Stimulated activated memory B cell treated with anti-CD40 and anti-IgM and Interleukin-4, amounts not matched to agents 10 μg/mL and 1 μg/mL and 100 μg/mL, for 72 hours (primary cell): ENCODE measurements at regions not wholly inside any gene's neighbourhood (a gene's known extent, or its start where the extent isn't known, plus 50 kb on each side); places are given as distances from the start of the nearest gene placed in this dataset.

ENCODE experiments used
- ATAC-seq: fragments of 150-1000 bp; cut with Tn5 transposase; 2 replicates; pipeline ENCODE4 v1.10.0; 2021
- H3K27ac Mint-ChIP-seq: one replicate; pipeline ENCODE4 v1.8.0; 2022; ENCODE audit warnings: mild to moderate bottlenecking, mixed read lengths
- H3K27me3 Mint-ChIP-seq: one replicate; pipeline ENCODE4 v1.8.0; 2022; ENCODE audit warnings: mixed read lengths
- H3K36me3 Mint-ChIP-seq: one replicate; pipeline ENCODE4 v1.8.0; 2022; ENCODE audit warnings: mixed read lengths
- H3K4me1 Mint-ChIP-seq: one replicate; pipeline ENCODE4 v1.8.0; 2022; ENCODE audit warnings: mixed read lengths
- H3K4me3 Mint-ChIP-seq: one replicate; pipeline ENCODE4 v1.8.0; 2022; ENCODE audit warnings: mild to moderate bottlenecking, moderate library complexity, mixed read lengths
- H3K9me3 Mint-ChIP-seq: one replicate; pipeline ENCODE4 v1.8.0; 2022; ENCODE audit warnings: mixed read lengths

GRCh38 chr2:159851941-159852340 lies 53.9 kb upstream of the CD302 start:
- no peak overlapping the region for H3K4me3 Mint-ChIP-seq
- H3K36me3 Mint-ChIP-seq, result peaks cover 89% of the 10 kb centered on the region
- peaks cover 6% of the 10 kb centered on the region for H3K4me1 Mint-ChIP-seq
- H3K27me3 Mint-ChIP-seq, result no peaks in the 10 kb centered on the region
- no peaks in the 10 kb centered on the region for H3K9me3 Mint-ChIP-seq
- H3K27ac Mint-ChIP-seq, result no peak overlapping the region
- ATAC-seq, result no peak

- Mint-ChIP-seq H3K27me3 (no peaks in the 10 kb centered on the region), H3K36me3 (peaks cover 85% of the 10 kb centered on the region), H3K9me3 (no peaks in the 10 kb centered on the region), H3K27ac (no peak overlapping the region), H3K4me3 (no peak overlapping the region), H3K4me1 (peaks cover 3% of the 10 kb centered on the region)
- no peak for ATAC-seq
Observed at GRCh38 chr2:159850789-159851188, 52.8 kb upstream of the CD302 start.

GRCh38 chr2:159849160-159849813 lies 51.3 kb upstream of the CD302 start:
- no peak for ATAC-seq
- H3K27me3 Mint-ChIP-seq, result no peaks in the 10 kb centered on the region
- no peaks in the 10 kb centered on the region for H3K4me1 Mint-ChIP-seq
- no peaks in the 10 kb centered on the region for H3K9me3 Mint-ChIP-seq
- no peak overlapping the region for H3K27ac Mint-ChIP-seq
- H3K4me3 Mint-ChIP-seq, result no peak overlapping the region
- H3K36me3 Mint-ChIP-seq, result peaks cover 75% of the 10 kb centered on the region
